ENCODE measurements at regions not wholly inside any gene's neighbourhood (a gene's known extent, or its start where the extent isn't known, plus 50 kb on each side); places are given as distances from the start of the nearest gene placed in this dataset.

DNA sequence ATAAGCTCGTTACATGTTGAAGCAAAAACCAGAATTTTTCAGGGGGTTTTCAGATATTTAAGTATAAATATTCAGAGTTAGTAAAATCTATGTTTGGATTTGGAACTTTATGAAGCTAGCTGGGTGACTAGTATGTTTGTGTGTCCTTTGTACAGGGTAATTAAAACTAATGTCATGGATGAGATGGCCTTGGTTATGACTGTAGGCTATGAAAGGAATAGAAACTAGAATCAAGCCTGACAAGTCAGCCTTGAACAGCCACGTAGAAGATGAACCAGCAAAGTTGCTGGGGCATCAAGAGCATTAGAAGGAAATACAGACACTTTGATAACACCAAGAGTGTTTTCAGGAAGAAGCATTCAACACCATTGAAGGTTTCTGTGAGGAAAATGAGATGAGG is 825.1 kb upstream of the CNTNAP5 start:
- no peak for DNase-seq

GRCh38 chr2:123207245-123207644 is 817.8 kb upstream of the CNTNAP5 start:
- DNase-seq = no peak

- no peak for DNase-seq
Observed at GRCh38 chr2:123209202-123209601, 815.9 kb upstream of the CNTNAP5 start.

DNA sequence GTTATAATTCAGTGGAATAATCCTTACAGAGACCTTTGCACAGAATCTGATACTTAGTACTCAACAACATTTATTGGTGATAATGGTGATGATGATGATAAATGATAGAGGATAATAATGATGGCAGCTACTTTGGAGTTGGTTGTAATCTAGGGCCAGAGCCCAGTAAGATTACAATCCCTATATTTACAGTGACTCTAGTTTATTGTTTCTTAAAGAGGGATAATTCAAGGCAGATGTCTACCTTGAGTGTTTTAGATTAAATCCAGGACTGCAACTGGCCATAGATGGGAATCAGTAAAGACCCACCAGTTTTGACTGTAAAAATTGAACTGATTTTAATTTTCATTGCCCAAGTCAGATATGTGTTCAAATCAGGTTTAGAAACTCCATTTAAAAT is 813.9 kb upstream of the CNTNAP5 start:
- no peak for DNase-seq

GRCh38 chr2:123245156-123245555 is 779.9 kb upstream of the CNTNAP5 start:
- no peak for DNase-seq

DNA sequence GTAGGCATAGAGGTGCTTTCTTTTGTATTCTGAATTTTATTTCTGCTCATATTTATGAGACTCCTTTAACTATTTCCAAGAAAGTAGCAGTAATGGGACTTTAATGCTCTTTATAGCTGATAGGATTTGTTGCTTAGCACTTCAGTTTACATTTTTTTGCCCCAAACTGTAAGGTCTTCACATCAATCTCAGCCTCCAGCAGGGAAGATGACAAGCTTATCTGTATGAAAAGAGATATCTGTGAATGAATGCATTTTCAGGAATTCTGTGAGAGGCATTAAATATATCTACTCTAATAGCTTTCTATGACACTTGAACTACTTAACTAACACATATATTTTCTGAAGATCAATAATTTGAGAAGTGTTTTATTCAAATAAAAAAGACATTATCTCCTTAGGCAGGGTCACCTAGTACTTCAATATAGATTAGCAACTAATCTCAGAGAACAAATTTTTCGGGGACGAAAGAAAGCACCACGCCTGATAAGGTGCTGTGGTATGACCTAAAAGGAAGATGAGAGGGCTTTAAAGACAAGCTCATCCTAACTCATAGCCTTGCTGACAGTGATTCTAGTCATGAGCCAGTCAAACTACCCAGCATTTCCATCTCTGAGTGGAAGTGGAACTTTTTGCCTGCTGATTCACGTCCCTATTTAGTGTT is 766.1 kb upstream of the CNTNAP5 start:
- DNase-seq = no peak

DNA sequence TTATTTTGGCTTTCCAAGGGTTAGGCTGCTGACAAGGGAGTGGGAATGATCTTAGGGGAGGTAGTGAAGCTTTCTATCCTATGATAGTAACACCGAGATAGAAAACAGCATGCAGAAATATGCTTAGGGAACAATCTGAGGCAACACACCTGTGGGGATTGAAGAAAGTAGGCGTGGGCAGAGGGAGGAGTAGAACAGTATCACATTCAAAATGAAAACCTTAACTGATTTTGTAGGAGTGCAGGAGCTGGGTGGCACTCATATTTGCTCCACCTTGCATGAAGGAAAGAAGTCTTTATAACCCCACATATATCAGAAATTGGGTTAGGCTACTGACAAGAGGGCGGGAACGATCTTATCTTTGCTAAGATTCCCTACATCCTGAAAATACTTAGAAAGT is 762.2 kb upstream of the CNTNAP5 start:
- DNase-seq = no peak

GRCh38 chr2:123283431-123283830 is 741.7 kb upstream of the CNTNAP5 start:
- DNase-seq = no peak

- no peak for DNase-seq
Observed at GRCh38 chr2:123303731-123304130, 721.4 kb upstream of the CNTNAP5 start.
